Stimulated activated CD4-positive, alpha-beta T cell treated with anti-CD3 and anti-CD28 coated beads, Interleukin-15, amount 100 ng/mL, for 24 hours (primary cell): ENCODE measurements at regions not wholly inside any gene's neighbourhood (a gene's known extent, or its start where the extent isn't known, plus 50 kb on each side); places are given as distances from the start of the nearest gene placed in this dataset.

Source experiments
- DNase-seq: peaks from one replicate; pipeline ENCODE4 v3.0.0-alpha.2; 2020

GRCh38 chr22:34943830-34944229 lies 122.1 kb upstream of the ISX start:
- DNase-seq, result no peak

GRCh38 chr22:34946339-34946985 lies 119.5 kb upstream of the ISX start:
- no peak for DNase-seq

- no peak for DNase-seq
Observed at GRCh38 chr22:34950489-34950888, 115.5 kb upstream of the ISX start.

- no peak for DNase-seq
Observed at GRCh38 chr22:34951212-34951611, 114.7 kb upstream of the ISX start.

- DNase-seq, result no peak
Observed at GRCh38 chr22:34960005-34960404, 106.0 kb upstream of the ISX start.

- DNase-seq, result no peak
Observed at GRCh38 chr22:34966980-34967565, 98.9 kb upstream of the ISX start.

GRCh38 chr22:34969001-34969790 lies 96.8 kb upstream of the ISX start:
- DNase-seq, result no peak

GRCh38 chr22:34971456-34971855 lies 94.5 kb upstream of the ISX start:
- no peak for DNase-seq

- no peak for DNase-seq
Observed at GRCh38 chr22:34972191-34972897, 93.6 kb upstream of the ISX start.

GRCh38 chr22:34973016-34973415 lies 92.9 kb upstream of the ISX start:
- no peak for DNase-seq

- DNase-seq, result no peak
Observed at GRCh38 chr22:34973926-34974325, 92.0 kb upstream of the ISX start.

GRCh38 chr22:34975721-34976120 lies 90.2 kb upstream of the ISX start:
- DNase-seq, result no peak

- DNase-seq, result peak; percentile 7
Observed at GRCh38 chr22:34976474-34976873, 89.5 kb upstream of the ISX start.

GRCh38 chr22:34976886-34977285 lies 89.1 kb upstream of the ISX start:
- no peak for DNase-seq

- DNase-seq, result no peak
Observed at GRCh38 chr22:34986523-34986922, 79.4 kb upstream of the ISX start.

GRCh38 chr22:34992672-34993071 lies 73.3 kb upstream of the ISX start:
- DNase-seq, result no peak

GRCh38 chr22:34993548-34993947 lies 72.4 kb upstream of the ISX start:
- DNase-seq, result no peak

GRCh38 chr22:34997633-34998299 lies 68.2 kb upstream of the ISX start:
- DNase-seq, result no peak

- no peak for DNase-seq
Observed at GRCh38 chr22:34998921-34999320, 67.0 kb upstream of the ISX start.

GRCh38 chr22:35008213-35008612 lies 57.7 kb upstream of the ISX start:
- DNase-seq, result no peak

GRCh38 chr22:35010543-35010942 lies 55.4 kb upstream of the ISX start:
- no peak for DNase-seq

- DNase-seq, result no peak
Observed at GRCh38 chr22:35014812-35015211, 51.1 kb upstream of the ISX start.
